HepG2 (cell line): ENCODE measurements at regions not wholly inside any gene's neighbourhood (a gene's known extent, or its start where the extent isn't known, plus 50 kb on each side); places are given as distances from the start of the nearest gene placed in this dataset.

ENCODE experiments used
- ATAC-seq: fragments of 200-7000 bp; cut with Tn5 transposase; 3 replicates; pipeline ENCODE4 v1.9.1; 2020; ENCODE audit warnings: mild to moderate bottlenecking, moderate library complexity
- BruUV-seq: library from RNA; stranded (reverse); fragments of 400-500 nt; replicated peaks from 2 replicates; lab custom pipeline; 2021; lab: Mats Ljungman, UMichigan
- CTCF ChIA-PET: fragments of 300-600 bp; formaldehyde crosslinking; extraction: SDS; loops from one replicate; lab custom pipeline; 2021; ENCODE audit warnings: low total read pairs, inconsistent platforms, low intra/inter-chr PET ratio; lab: Yijun Ruan, JAX
- POLR2A ChIA-PET: fragments of 350-600 bp; sonication (Branson Sonifier 250); formaldehyde crosslinking; loops from one replicate; lab custom pipeline; 2020; ENCODE audit warnings: antibody characterized with exemption, inconsistent platforms; lab: Yijun Ruan, JAX
- DNase-seq: peaks from one replicate; pipeline ENCODE4 v3.0.0-alpha.2; 2015; ENCODE audit warnings: low spot score
- FAIRE-seq: peaks from 3 replicates; lab custom pipeline; 2011; peaks lifted over from hg19 to GRCh38; lab: Jason Lieb, UNC
- H2AFZ ChIP-seq: one replicate; pipeline ENCODE4 v1.6.1; 2011; ENCODE audit warnings: low read length, inconsistent platforms
- H3K27ac ChIP-seq: fragments of 300-600 bp; 3 replicates; pipeline ENCODE4 v1.8.0; 2011; ENCODE audit warnings: mixed run types, mild to moderate bottlenecking, mixed read lengths, low read length, inconsistent platforms; ENCODE audit not compliant: insufficient read depth; ENCODE audit errors: extremely low read length
- H3K27me3 ChIP-seq, 2 experiments: fragments of 200-600 bp in 1 of 2; 2 replicates in 1 of 2; 3 replicates in 1 of 2; pipeline versions ENCODE4 v1.6.0 to v1.8.0; 2011; ENCODE audit warnings: low read length in 2 of 2, mild to moderate bottlenecking in 2 of 2, moderate library complexity in 2 of 2, inconsistent platforms in 1 of 2; ENCODE audit not compliant: insufficient read depth in 2 of 2, control insufficient read depth in 1 of 2
- H3K36me3 ChIP-seq, 2 experiments: fragments of 200-600 bp in 1 of 2; replicated peaks in 1 of 2; 2 replicates in 1 of 2; 3 replicates in 1 of 2; pipeline versions ENCODE4 v1.5.1 to v1.8.0; 2011; ENCODE audit warnings: low read length in 2 of 2, inconsistent platforms in 1 of 2; ENCODE audit not compliant: insufficient read depth in 2 of 2, control insufficient read depth in 1 of 2
- H3K4me1 ChIP-seq: 2 replicates; pipeline ENCODE4 v1.5.1; 2012; ENCODE audit warnings: low read length, inconsistent platforms; ENCODE audit not compliant: insufficient read depth
- H3K4me2 ChIP-seq: 2 replicates; pipeline ENCODE4 v1.6.0; 2011; ENCODE audit warnings: low read depth, low read length, inconsistent platforms
- H3K4me3 ChIP-seq, 3 experiments: fragments of 200-600 bp in 1 of 3; sonication (generic), shearing (Covaris generic) in 1 of 3; replicated peaks in 1 of 3; 2 replicates each; pipeline ENCODE4 v1.5.1; 2011 to 2016; ENCODE audit warnings: low read length in 3 of 3, inconsistent platforms in 2 of 3, low read depth in 2 of 3, mild to moderate bottlenecking in 2 of 3, control low read depth in 1 of 3, mixed read lengths in 1 of 3; ENCODE audit not compliant: insufficient read depth in 1 of 3
- H3K79me2 ChIP-seq: one replicate; pipeline ENCODE4 v1.6.1; 2011; ENCODE audit warnings: low read length, inconsistent platforms; ENCODE audit not compliant: insufficient read depth
- H3K9ac ChIP-seq: 2 replicates; pipeline ENCODE4 v1.6.0; 2011; ENCODE audit warnings: mild to moderate bottlenecking, low read depth, low read length, inconsistent platforms; ENCODE audit not compliant: insufficient read depth
- H3K9me3 ChIP-seq: 2 replicates; pipeline ENCODE4 v1.5.1; 2012; ENCODE audit warnings: mild to moderate bottlenecking, low read length
- H4K20me1 ChIP-seq: 2 replicates; pipeline ENCODE4 v1.6.0; 2011; ENCODE audit warnings: inconsistent platforms, mild to moderate bottlenecking, low read length, moderate library complexity; ENCODE audit not compliant: insufficient read depth
- CEBPB ChIP-seq: IDR thresholded peaks from 2 replicates; pipeline ENCODE4 v1.6.1; 2011; ENCODE audit warnings: low read depth, low read length, improper control_type of control experiment, borderline replicate concordance
- CENPX ChIP-seq: sonication (generic); formaldehyde crosslinking; IDR thresholded peaks from 2 replicates; pipeline ENCODE4 v1.9.0; 2021; ENCODE audit warnings: mild to moderate bottlenecking, missing genetic modification reagents, moderate library complexity
- FLYWCH1 ChIP-seq: sonication (generic); formaldehyde crosslinking; IDR thresholded peaks from 2 replicates; pipeline ENCODE4 v1.8.1; 2023; ENCODE audit warnings: mild to moderate bottlenecking, missing genetic modification reagents
- GATAD1 ChIP-seq: IDR thresholded peaks from 2 replicates; pipeline ENCODE4 v1.6.1; 2016; ENCODE audit warnings: missing genetic modification reagents, missing compliant biosample characterization
- HNRNPK ChIP-seq: fragments of 200-400 bp; formaldehyde crosslinking; IDR thresholded peaks from 2 replicates; pipeline ENCODE4 v1.6.1; 2018; ENCODE audit warnings: low read length, low read depth, moderate library complexity, mild to moderate bottlenecking; ENCODE audit not compliant: poor library complexity, severe bottlenecking
- ISX ChIP-seq: sonication (generic); formaldehyde crosslinking; conservative IDR thresholded peaks from 2 replicates; pipeline ENCODE4 v1.5.0; 2020; ENCODE audit warnings: missing genetic modification reagents
- JDP2 ChIP-seq: sonication (generic); formaldehyde crosslinking; IDR thresholded peaks from 2 replicates; pipeline ENCODE4 v1.8.1; 2022; ENCODE audit warnings: missing genetic modification reagents, borderline replicate concordance
- MBD4 ChIP-seq: IDR thresholded peaks from 2 replicates; pipeline ENCODE4 v1.6.1; 2012; ENCODE audit warnings: low read length, inconsistent platforms, borderline replicate concordance
- MIER3 ChIP-seq: IDR thresholded peaks from 2 replicates; pipeline ENCODE4 v1.6.1; 2016; ENCODE audit warnings: missing compliant biosample characterization, borderline replicate concordance
- NAIF1 ChIP-seq: sonication (generic); formaldehyde crosslinking; IDR thresholded peaks from 2 replicates; pipeline ENCODE4 v1.5.0; 2020; ENCODE audit warnings: mild to moderate bottlenecking, missing genetic modification reagents, borderline replicate concordance
- RBAK ChIP-seq: sonication (generic); formaldehyde crosslinking; IDR thresholded peaks from 2 replicates; pipeline ENCODE4 v1.5.1; 2020; ENCODE audit warnings: mild to moderate bottlenecking, missing genetic modification reagents
- SNRNP70 ChIP-seq: fragments of 200-400 bp; formaldehyde crosslinking; IDR thresholded peaks from 2 replicates; pipeline ENCODE4 v1.6.1; 2017; ENCODE audit warnings: mild to moderate bottlenecking, low read depth, low read length, moderate library complexity
- TBL1XR1 ChIP-seq: fragments of 150-350 bp; IDR thresholded peaks from 2 replicates; pipeline ENCODE4 v1.6.1; 2014; ENCODE audit warnings: borderline replicate concordance, low read length; ENCODE audit not compliant: partially characterized antibody
- ZFP82 ChIP-seq: sonication (generic); formaldehyde crosslinking; IDR thresholded peaks from 2 replicates; pipeline ENCODE4 v1.5.1; 2020; ENCODE audit warnings: mild to moderate bottlenecking, missing genetic modification reagents, borderline replicate concordance
- ZNF101 ChIP-seq: sonication (generic); formaldehyde crosslinking; IDR thresholded peaks from 2 replicates; pipeline ENCODE4 v1.4.0; 2020; ENCODE audit warnings: mild to moderate bottlenecking, low read depth, missing genetic modification reagents, borderline replicate concordance
- ZNF12 ChIP-seq: sonication (generic); formaldehyde crosslinking; IDR thresholded peaks from 2 replicates; pipeline ENCODE4 v1.5.0; 2020; ENCODE audit warnings: missing genetic modification reagents
- ZNF766 ChIP-seq: sonication (generic); formaldehyde crosslinking; IDR thresholded peaks from 2 replicates; pipeline ENCODE4 v1.5.0; 2020; ENCODE audit warnings: missing genetic modification reagents, borderline replicate concordance
- ZSCAN29 ChIP-seq: sonication (generic); formaldehyde crosslinking; conservative IDR thresholded peaks from 2 replicates; pipeline ENCODE4 v1.4.0; 2020; ENCODE audit warnings: mild to moderate bottlenecking, missing genetic modification reagents
- WGBS: methylation state at CpG from one replicate; pipeline ENCODE4 v1.1.6; 2017; ENCODE audit warnings: low lambda C conversion rate; 5-methylcytosine and 5-hydroxymethylcytosine counted together
- in situ Hi-C: cut with HindIII; loops from 2 replicates; pipeline ENCODE4 v1.10.0; 2017; ENCODE audit warnings: low pct_unique_long_range_greater_than_20kb; ENCODE audit not compliant: extremely low pct_ligation_motif_present
- intact Hi-C: fragments of 100-400 bp; cut with micrococcal nuclease; formaldehyde crosslinking; loops from one replicate; pipeline ENCODE4 v1.10.0; 2022; ENCODE audit not compliant: unreplicated experiment
- TF ChIP-seq, protein P1 (sequence below): sonication (generic); formaldehyde crosslinking; IDR thresholded peaks from 2 replicates; pipeline ENCODE4 v1.8.1; 2023; ENCODE audit warnings: missing genetic modification reagents, mild to moderate bottlenecking, borderline replicate concordance
- TF ChIP-seq, protein P2 (sequence below): sonication (generic); formaldehyde crosslinking; IDR thresholded peaks from 2 replicates; pipeline ENCODE4 v1.5.1; 2020; ENCODE audit warnings: missing genetic modification reagents, mild to moderate bottlenecking, borderline replicate concordance
- TF ChIP-seq, protein P3 (sequence below): sonication (generic); formaldehyde crosslinking; IDR thresholded peaks from 2 replicates; pipeline ENCODE4 v1.5.0; 2020; ENCODE audit warnings: missing genetic modification reagents

DNA sequence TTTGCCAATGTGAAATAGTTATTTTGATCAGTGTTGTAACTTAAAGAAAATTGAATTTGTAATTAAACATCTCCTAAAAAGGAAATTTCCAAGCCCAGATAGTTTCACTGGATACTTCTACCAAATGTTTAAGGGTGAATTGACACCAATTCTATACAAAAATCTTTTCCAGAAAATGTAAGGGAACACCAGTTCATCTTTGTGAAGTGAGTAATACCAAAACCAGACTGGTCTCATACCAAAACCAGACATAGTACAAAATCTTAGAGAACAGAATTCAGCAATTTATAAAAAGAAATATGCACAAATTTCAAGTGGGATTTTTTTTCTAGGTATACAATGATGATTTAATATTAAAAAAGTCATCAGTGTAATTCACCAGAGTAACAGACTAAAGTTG is 86.0 kb upstream of the ZNF32 start:
- H3K4me1 ChIP-seq, result no peaks in the 10 kb centered on the region
- no peaks in the 10 kb centered on the region for H4K20me1 ChIP-seq
- POLR2A ChIA-PET, result no interaction called here
- FAIRE-seq, result no peak
- no peak overlapping the region for H3K4me2 ChIP-seq
- no peak overlapping the region for H3K9ac ChIP-seq
- H3K79me2 ChIP-seq, result no peaks in the 10 kb centered on the region
- intact Hi-C loops, result loop anchor here (1.0 kb wide), 1 partner anchor 27 kb away; no protein-coding TSS in a partner anchor
- H3K27ac ChIP-seq, result no peak overlapping the region
- in situ Hi-C loops, result no loop called here
- no peak for TF ChIP-seq FLYWCH1 (CRISPR knock-in tag)
- no peak for TF ChIP-seq SNRNP70
- no peak for TF ChIP-seq JDP2 (CRISPR knock-in tag)
- no peak for TF ChIP-seq HNRNPK
- TF ChIP-seq, protein P1, sequence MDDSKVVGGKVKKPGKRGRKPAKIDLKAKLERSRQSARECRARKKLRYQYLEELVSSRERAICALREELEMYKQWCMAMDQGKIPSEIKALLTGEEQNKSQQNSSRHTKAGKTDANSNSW (CRISPR knock-in tag), result no peak
- no peak for TF ChIP-seq CEBPB
- TF ChIP-seq ISX, result no peak
- TF ChIP-seq ZNF766, result no peak
- TF ChIP-seq, protein P2, sequence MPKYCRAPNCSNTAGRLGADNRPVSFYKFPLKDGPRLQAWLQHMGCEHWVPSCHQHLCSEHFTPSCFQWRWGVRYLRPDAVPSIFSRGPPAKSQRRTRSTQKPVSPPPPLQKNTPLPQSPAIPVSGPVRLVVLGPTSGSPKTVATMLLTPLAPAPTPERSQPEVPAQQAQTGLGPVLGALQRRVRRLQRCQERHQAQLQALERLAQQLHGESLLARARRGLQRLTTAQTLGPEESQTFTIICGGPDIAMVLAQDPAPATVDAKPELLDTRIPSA (CRISPR knock-in tag), result no peak
- ATAC-seq, result no peak
- no peaks in the 10 kb centered on the region for H3K9me3 ChIP-seq
- H3K36me3 ChIP-seq, result no peaks in the 10 kb centered on the region
- H3K4me3 ChIP-seq, result no peak overlapping the region
- DNase-seq, result no peak
- H3K27me3 ChIP-seq, result no peaks in the 10 kb centered on the region; a peak in 2 of 5 replicates
- no peak overlapping the region for H2AFZ ChIP-seq
- CTCF ChIA-PET, result no interaction called here
- no TSS peak for BruUV-seq

DNA sequence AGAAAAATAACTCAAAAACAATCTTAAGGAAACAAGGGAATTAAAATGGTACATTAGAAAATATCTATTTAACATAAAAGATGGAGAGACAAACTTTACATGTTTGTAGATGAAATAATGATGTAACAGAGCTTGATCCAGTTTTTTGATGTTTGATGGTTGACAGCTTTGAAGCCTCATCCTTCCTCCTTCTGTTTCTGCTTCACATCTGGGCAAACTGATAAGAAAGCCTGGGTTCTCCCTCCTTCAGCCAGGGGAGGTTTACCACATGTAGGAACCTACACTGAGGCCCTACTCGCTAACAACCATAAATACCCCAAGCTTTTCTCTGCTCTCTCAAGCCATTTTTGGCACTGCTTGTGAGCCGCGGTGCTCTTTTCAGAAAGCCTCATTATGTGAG is 82.8 kb upstream of the ZNF32 start:
- BruUV-seq, result no TSS peak
- Histone ChIP-seq H3K4me2 (no peak overlapping the region), H4K20me1 (no peaks in the 10 kb centered on the region), H3K4me3 (no peak overlapping the region), H3K4me1 (no peaks in the 10 kb centered on the region), H3K9me3 (no peaks in the 10 kb centered on the region), H3K27ac (no peak overlapping the region), H3K79me2 (no peaks in the 10 kb centered on the region), H2AFZ (no peak overlapping the region), H3K27me3 (no peaks in the 10 kb centered on the region; a peak in 2 of 5 replicates), H3K9ac (no peak overlapping the region), H3K36me3 (no peaks in the 10 kb centered on the region)
- no peak for FAIRE-seq
- CTCF ChIA-PET, result no interaction called here
- in situ Hi-C loops, result no loop called here
- WGBS, result 25% methylated on average over 3 of the region's 3 CpGs
- DNase-seq, result no peak
- no peak for ATAC-seq
- intact Hi-C loops, result no loop called here
- POLR2A ChIA-PET, result no interaction called here
- no peak for TF ChIP-seq ZSCAN29
- TF ChIP-seq RBAK (CRISPR knock-in tag), result no peak
- TF ChIP-seq NAIF1 (CRISPR knock-in tag), result no peak
- TF ChIP-seq MBD4, result no peak
- TF ChIP-seq ZNF12, result no peak
- TF ChIP-seq ZNF101, result no peak
- TF ChIP-seq ZFP82 (CRISPR knock-in tag), result no peak
- TF ChIP-seq CENPX (CRISPR knock-in tag), result no peak
- TF ChIP-seq, protein P3, sequence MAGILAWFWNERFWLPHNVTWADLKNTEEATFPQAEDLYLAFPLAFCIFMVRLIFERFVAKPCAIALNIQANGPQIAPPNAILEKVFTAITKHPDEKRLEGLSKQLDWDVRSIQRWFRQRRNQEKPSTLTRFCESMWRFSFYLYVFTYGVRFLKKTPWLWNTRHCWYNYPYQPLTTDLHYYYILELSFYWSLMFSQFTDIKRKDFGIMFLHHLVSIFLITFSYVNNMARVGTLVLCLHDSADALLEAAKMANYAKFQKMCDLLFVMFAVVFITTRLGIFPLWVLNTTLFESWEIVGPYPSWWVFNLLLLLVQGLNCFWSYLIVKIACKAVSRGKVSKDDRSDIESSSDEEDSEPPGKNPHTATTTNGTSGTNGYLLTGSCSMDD (CRISPR knock-in tag), result no peak
- TF ChIP-seq MIER3 (CRISPR knock-in tag), result no peak
- TF ChIP-seq GATAD1 (CRISPR knock-in tag), result no peak
- no peak for TF ChIP-seq TBL1XR1
